HL-60 (cell line): ENCODE measurements at regions not wholly inside any gene's neighbourhood (a gene's known extent, or its start where the extent isn't known, plus 50 kb on each side); places are given as distances from the start of the nearest gene placed in this dataset.

Experiments
- CTCF ChIP-seq: IDR thresholded peaks from one replicate; pipeline ENCODE4 v1.5.1; 2011; ENCODE audit warnings: low read length, control low read depth, inconsistent platforms; ENCODE audit not compliant: insufficient read depth
- GABPA ChIP-seq: IDR thresholded peaks from 2 replicates; pipeline ENCODE4 v1.6.1; 2012; ENCODE audit warnings: low read depth
- POLR2AphosphoS5 ChIP-seq: IDR thresholded peaks from 2 replicates; pipeline ENCODE4 v1.6.1; 2012; ENCODE audit warnings: low read depth
- SPI1 ChIP-seq: IDR thresholded peaks from 2 replicates; pipeline ENCODE4 v1.6.1; 2012; ENCODE audit warnings: low read depth, mild to moderate bottlenecking, borderline replicate concordance
- TF ChIP-seq, protein P1 (sequence below): IDR thresholded peaks from 2 replicates; pipeline ENCODE4 v1.6.1; 2012; ENCODE audit warnings: low read depth; ENCODE audit not compliant: insufficient replicate concordance

- TF ChIP-seq CTCF: no peak
- no peak for TF ChIP-seq POLR2AphosphoS5
- no peak for TF ChIP-seq SPI1
- no peak for TF ChIP-seq GABPA
- TF ChIP-seq, protein P1, sequence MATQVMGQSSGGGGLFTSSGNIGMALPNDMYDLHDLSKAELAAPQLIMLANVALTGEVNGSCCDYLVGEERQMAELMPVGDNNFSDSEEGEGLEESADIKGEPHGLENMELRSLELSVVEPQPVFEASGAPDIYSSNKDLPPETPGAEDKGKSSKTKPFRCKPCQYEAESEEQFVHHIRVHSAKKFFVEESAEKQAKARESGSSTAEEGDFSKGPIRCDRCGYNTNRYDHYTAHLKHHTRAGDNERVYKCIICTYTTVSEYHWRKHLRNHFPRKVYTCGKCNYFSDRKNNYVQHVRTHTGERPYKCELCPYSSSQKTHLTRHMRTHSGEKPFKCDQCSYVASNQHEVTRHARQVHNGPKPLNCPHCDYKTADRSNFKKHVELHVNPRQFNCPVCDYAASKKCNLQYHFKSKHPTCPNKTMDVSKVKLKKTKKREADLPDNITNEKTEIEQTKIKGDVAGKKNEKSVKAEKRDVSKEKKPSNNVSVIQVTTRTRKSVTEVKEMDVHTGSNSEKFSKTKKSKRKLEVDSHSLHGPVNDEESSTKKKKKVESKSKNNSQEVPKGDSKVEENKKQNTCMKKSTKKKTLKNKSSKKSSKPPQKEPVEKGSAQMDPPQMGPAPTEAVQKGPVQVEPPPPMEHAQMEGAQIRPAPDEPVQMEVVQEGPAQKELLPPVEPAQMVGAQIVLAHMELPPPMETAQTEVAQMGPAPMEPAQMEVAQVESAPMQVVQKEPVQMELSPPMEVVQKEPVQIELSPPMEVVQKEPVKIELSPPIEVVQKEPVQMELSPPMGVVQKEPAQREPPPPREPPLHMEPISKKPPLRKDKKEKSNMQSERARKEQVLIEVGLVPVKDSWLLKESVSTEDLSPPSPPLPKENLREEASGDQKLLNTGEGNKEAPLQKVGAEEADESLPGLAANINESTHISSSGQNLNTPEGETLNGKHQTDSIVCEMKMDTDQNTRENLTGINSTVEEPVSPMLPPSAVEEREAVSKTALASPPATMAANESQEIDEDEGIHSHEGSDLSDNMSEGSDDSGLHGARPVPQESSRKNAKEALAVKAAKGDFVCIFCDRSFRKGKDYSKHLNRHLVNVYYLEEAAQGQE: no peak
Observed at GRCh38 chr4:145375416-145375815, 106.2 kb upstream of the SMAD1 start.
